Hepatocyte (in vitro differentiated cells): ENCODE measurements at regions not wholly inside any gene's neighbourhood (a gene's known extent, or its start where the extent isn't known, plus 50 kb on each side); places are given as distances from the start of the nearest gene placed in this dataset.

ENCODE experiments used
- DNase-seq: peaks from one replicate; pipeline ENCODE4 v3.0.0-alpha.2; 2016; ENCODE audit warnings: low spot score
- H2AFZ ChIP-seq: fragments of 200-600 bp; sonication (generic); 2 replicates; pipeline ENCODE4 v1.6.0; 2016; ENCODE audit warnings: antibody characterized with exemption, mild to moderate bottlenecking
- H3K27ac ChIP-seq: fragments of 200-600 bp; sonication (generic); 2 replicates; pipeline ENCODE4 v1.5.1; 2016; ENCODE audit warnings: mild to moderate bottlenecking
- H3K27me3 ChIP-seq: fragments of 200-600 bp; sonication (generic); 2 replicates; pipeline ENCODE4 v1.6.1; 2016
- H3K36me3 ChIP-seq: fragments of 200-600 bp; sonication (generic); replicated peaks from 2 replicates; pipeline ENCODE4 v1.5.1; 2016; ENCODE audit warnings: low read depth; ENCODE audit not compliant: insufficient read depth
- H3K4me1 ChIP-seq: fragments of 200-600 bp; sonication (generic); 2 replicates; pipeline ENCODE4 v1.5.1; 2016; ENCODE audit warnings: mild to moderate bottlenecking, moderate library complexity; ENCODE audit not compliant: insufficient read depth
- H3K4me2 ChIP-seq: fragments of 200-600 bp; sonication (generic); 2 replicates; pipeline ENCODE4 v1.6.0; 2016
- H3K4me3 ChIP-seq: fragments of 200-600 bp; sonication (generic); 2 replicates; pipeline ENCODE4 v1.5.1; 2016; ENCODE audit warnings: mild to moderate bottlenecking
- H3K79me2 ChIP-seq: fragments of 200-600 bp; sonication (generic); 2 replicates; pipeline ENCODE4 v1.6.0; 2017; ENCODE audit warnings: mild to moderate bottlenecking
- H3K9me2 ChIP-seq: fragments of 200-600 bp; sonication (generic); replicated peaks from 2 replicates; pipeline ENCODE4 v1.6.0; 2017; ENCODE audit warnings: mild to moderate bottlenecking; ENCODE audit not compliant: insufficient read depth
- H3K9me3 ChIP-seq: fragments of 200-600 bp; sonication (generic); 2 replicates; pipeline ENCODE4 v1.5.1; 2016; ENCODE audit warnings: low read depth, mild to moderate bottlenecking
- H4K20me1 ChIP-seq: fragments of 200-600 bp; sonication (generic); 2 replicates; pipeline ENCODE4 v1.6.0; 2016; ENCODE audit warnings: mild to moderate bottlenecking; ENCODE audit not compliant: insufficient read depth, poor library complexity, severe bottlenecking
- EZH2 ChIP-seq: fragments of 200-600 bp; sonication (generic); IDR thresholded peaks from 2 replicates; pipeline ENCODE4 v1.6.1; 2016; ENCODE audit warnings: antibody characterized with exemption, mild to moderate bottlenecking, borderline replicate concordance
- EZH2phosphoT487 ChIP-seq: fragments of 200-600 bp; sonication (generic); IDR thresholded peaks from one replicate; pipeline ENCODE4 v1.6.1; 2018; ENCODE audit warnings: antibody characterized with exemption, mild to moderate bottlenecking, low read depth, moderate library complexity; ENCODE audit not compliant: unreplicated experiment, severe bottlenecking
- WGBS: methylation state at CpG from one replicate; pipeline ENCODE4 v1.1.6; 2016; ENCODE audit warnings: low lambda C conversion rate; ENCODE audit errors: missing lambda C conversion rate; 5-methylcytosine and 5-hydroxymethylcytosine counted together
- TF ChIP-seq, protein P1 (sequence below): fragments of 200-600 bp; sonication (generic); IDR thresholded peaks from 2 replicates; pipeline ENCODE4 v1.5.1; 2016; ENCODE audit warnings: antibody characterized with exemption, mild to moderate bottlenecking; ENCODE audit not compliant: poor library complexity

DNA sequence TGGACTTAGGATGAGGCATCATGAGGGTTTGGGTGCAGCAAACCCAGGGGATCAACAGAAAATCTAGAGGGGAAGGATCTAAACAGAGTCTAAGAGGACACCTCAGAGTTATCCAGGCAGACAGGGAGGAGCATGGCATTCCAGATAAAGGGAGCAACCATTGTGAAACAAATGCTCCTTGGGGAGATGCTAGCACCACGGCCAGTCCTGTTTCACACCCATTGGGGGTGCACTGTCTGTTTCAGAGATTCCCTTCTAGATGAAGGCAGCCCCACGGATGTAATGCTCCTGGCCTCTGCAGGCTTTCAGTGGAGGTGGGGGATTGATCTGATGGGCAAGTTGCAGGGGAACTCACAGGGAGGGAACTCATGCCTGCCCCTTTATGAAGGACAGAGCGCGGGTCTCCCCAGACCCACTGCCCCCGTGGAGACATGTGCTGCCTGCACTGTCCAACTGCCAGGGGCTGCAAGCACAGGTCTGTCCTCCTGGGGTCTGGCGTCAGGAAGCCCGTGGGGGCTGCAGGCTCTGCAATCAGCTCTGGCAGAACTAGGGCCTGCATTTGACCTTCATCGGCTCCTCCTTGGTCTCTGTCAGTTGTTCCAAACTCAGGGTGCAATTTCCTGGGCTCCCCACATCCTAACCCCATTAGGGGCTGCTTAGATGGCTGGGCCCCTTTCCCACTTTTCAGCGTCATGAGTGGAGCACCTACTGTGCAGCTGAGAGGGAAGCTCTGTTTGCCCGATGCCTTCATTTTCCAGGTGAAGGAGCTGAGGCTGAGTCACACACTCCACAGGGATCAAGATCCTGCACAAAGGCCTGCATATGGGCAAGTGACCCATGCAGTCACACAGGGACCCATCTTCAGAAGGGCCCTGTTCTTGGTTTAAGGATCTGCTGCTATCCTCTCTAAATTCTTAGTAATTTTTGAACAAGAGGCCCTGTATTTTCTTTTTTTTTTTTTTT lies 163.4 kb downstream of the ARL4C start:
- DNase-seq, result no peak
- Histone ChIP-seq H3K9me3 (no peaks in the 10 kb centered on the region), H3K79me2 (no peaks in the 10 kb centered on the region), H3K27ac (no peak overlapping the region), H3K4me1 (peaks cover 3% of the 10 kb centered on the region), H3K4me2 (no peak overlapping the region), H3K27me3 (no peaks in the 10 kb centered on the region), H2AFZ (no peak overlapping the region), H3K36me3 (no peaks in the 10 kb centered on the region), H3K9me2 (no peaks in the 10 kb centered on the region), H3K4me3 (no peak overlapping the region), H4K20me1 (no peaks in the 10 kb centered on the region)
- 85% methylated on average over 10 of the region's 10 CpGs for WGBS
- TF ChIP-seq, protein P1, sequence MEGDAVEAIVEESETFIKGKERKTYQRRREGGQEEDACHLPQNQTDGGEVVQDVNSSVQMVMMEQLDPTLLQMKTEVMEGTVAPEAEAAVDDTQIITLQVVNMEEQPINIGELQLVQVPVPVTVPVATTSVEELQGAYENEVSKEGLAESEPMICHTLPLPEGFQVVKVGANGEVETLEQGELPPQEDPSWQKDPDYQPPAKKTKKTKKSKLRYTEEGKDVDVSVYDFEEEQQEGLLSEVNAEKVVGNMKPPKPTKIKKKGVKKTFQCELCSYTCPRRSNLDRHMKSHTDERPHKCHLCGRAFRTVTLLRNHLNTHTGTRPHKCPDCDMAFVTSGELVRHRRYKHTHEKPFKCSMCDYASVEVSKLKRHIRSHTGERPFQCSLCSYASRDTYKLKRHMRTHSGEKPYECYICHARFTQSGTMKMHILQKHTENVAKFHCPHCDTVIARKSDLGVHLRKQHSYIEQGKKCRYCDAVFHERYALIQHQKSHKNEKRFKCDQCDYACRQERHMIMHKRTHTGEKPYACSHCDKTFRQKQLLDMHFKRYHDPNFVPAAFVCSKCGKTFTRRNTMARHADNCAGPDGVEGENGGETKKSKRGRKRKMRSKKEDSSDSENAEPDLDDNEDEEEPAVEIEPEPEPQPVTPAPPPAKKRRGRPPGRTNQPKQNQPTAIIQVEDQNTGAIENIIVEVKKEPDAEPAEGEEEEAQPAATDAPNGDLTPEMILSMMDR, result no peak
- TF ChIP-seq EZH2phosphoT487 (no peak), EZH2 (no peak)

DNA sequence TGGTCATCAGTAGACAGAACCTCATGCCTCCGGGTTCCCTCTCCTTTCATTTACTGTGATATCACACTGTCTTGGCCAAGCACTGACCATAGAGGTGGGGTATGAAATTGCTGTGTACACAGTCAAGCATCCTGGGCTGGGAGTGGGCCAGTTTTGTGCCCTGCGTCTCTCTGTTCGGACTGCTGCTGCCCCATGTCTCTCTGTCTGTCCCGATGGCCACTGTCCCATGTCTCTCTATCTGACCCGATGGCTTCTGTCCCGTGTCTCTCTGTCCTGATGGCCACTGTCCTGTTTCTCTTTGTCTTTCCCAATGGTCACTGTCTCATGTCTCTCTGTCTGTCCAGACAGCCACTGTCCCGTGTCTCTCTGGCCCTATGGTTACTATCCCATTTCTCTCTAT lies 164.9 kb downstream of the ARL4C start:
- 97% methylated on average over 7 of the region's 7 CpGs for WGBS
- no peak overlapping the region for H3K27ac ChIP-seq
- peaks cover 3% of the 10 kb centered on the region for H3K4me1 ChIP-seq
- no peaks in the 10 kb centered on the region for H3K36me3 ChIP-seq
- H3K4me2 ChIP-seq, result no peak overlapping the region
- no peaks in the 10 kb centered on the region for H3K27me3 ChIP-seq
- H4K20me1 ChIP-seq, result no peaks in the 10 kb centered on the region
- no peak for DNase-seq
- H3K4me3 ChIP-seq, result no peak overlapping the region
- H3K79me2 ChIP-seq, result no peaks in the 10 kb centered on the region
- no peaks in the 10 kb centered on the region for H3K9me2 ChIP-seq
- H3K9me3 ChIP-seq, result no peaks in the 10 kb centered on the region
- TF ChIP-seq EZH2phosphoT487 (no peak), EZH2 (no peak)
- TF ChIP-seq, protein P1, result no peak
- no peak overlapping the region for H2AFZ ChIP-seq

DNA sequence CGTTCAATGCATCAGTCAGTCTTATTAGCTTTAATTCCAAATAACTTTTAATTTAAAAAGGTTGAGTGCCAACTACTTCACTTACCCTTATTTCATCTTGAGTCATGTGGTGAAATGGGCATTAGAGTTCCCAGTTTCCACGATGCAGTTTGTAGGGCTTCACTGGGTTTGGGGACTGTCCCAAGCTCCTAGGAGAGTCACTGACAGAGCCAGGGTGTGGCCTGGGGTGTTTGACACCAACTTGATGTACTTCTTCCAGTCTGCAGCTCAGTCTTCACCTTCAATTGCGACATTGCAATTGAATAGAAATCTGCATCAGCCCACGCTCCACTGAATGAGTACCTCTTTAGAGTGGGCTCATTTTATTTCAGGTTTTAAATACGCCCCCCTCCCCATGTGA lies 165.3 kb downstream of the ARL4C start:
- DNase-seq, result no peak
- TF ChIP-seq, protein P1, result no peak
- TF ChIP-seq EZH2 (no peak), EZH2phosphoT487 (no peak)
- Histone ChIP-seq H3K27me3 (no peaks in the 10 kb centered on the region), H2AFZ (no peak overlapping the region), H3K9me3 (no peaks in the 10 kb centered on the region), H3K27ac (no peak overlapping the region), H3K4me3 (no peak overlapping the region), H3K9me2 (no peaks in the 10 kb centered on the region), H3K36me3 (no peaks in the 10 kb centered on the region), H3K79me2 (no peaks in the 10 kb centered on the region), H3K4me2 (no peak overlapping the region), H4K20me1 (no peaks in the 10 kb centered on the region), H3K4me1 (peaks cover 3% of the 10 kb centered on the region)
- 87% methylated on average over 5 of the region's 5 CpGs for WGBS
